H9 (cell line): ENCODE measurements at regions not wholly inside any gene's neighbourhood (a gene's known extent, or its start where the extent isn't known, plus 50 kb on each side); places are given as distances from the start of the nearest gene placed in this dataset.

Experiments used
- DNase-seq: peaks from one replicate; pipeline ENCODE4 v3.0.0-alpha.2; 2017
- H2AFZ ChIP-seq: one replicate; pipeline ENCODE4 v1.6.1; 2013; ENCODE audit warnings: mild to moderate bottlenecking, low read length, control low read depth, moderate library complexity
- H2AK5ac ChIP-seq: 2 replicates; pipeline ENCODE4 v1.6.1; 2013; ENCODE audit warnings: low read length, control low read depth, mixed read lengths; ENCODE audit not compliant: insufficient read length
- H2BK120ac ChIP-seq: one replicate; pipeline ENCODE4 v1.6.1; 2013; ENCODE audit warnings: low read depth, mild to moderate bottlenecking, low read length, control low read depth, inconsistent platforms; ENCODE audit not compliant: poor library complexity, severe bottlenecking
- H2BK12ac ChIP-seq: 2 replicates; pipeline ENCODE4 v1.6.1; 2013; ENCODE audit warnings: low read length, control low read depth, mixed read lengths, low read depth; ENCODE audit not compliant: insufficient read length
- H2BK15ac ChIP-seq: 2 replicates; pipeline ENCODE4 v1.6.1; 2013; ENCODE audit warnings: low read depth, low read length, control low read depth
- H2BK20ac ChIP-seq: one replicate; pipeline ENCODE4 v1.6.1; 2013; ENCODE audit warnings: low read depth, mild to moderate bottlenecking, low read length, control low read depth, inconsistent platforms; ENCODE audit not compliant: poor library complexity, severe bottlenecking
- H2BK5ac ChIP-seq: 2 replicates; pipeline ENCODE4 v1.6.1; 2013; ENCODE audit warnings: low read length, control low read depth, mixed read lengths; ENCODE audit not compliant: insufficient read length
- H3K14ac ChIP-seq: 2 replicates; pipeline ENCODE4 v1.6.1; 2013; ENCODE audit warnings: low read length, control low read depth; ENCODE audit not compliant: insufficient read depth
- H3K18ac ChIP-seq: 2 replicates; pipeline ENCODE4 v1.6.1; 2013; ENCODE audit warnings: low read depth, mild to moderate bottlenecking, mixed read lengths, low read length, control low read depth; ENCODE audit not compliant: insufficient read length
- H3K23ac ChIP-seq: 2 replicates; pipeline ENCODE4 v1.6.1; 2013; ENCODE audit warnings: low read length, control low read depth, mixed read lengths, low read depth; ENCODE audit not compliant: insufficient read length
- H3K23me2 ChIP-seq: 2 replicates; pipeline ENCODE4 v1.6.1; 2013; ENCODE audit warnings: low read depth, mild to moderate bottlenecking, mixed read lengths, low read length, control low read depth; ENCODE audit not compliant: insufficient read length, poor library complexity, severe bottlenecking
- H3K27ac ChIP-seq: 2 replicates; pipeline ENCODE4 v1.5.1; 2013; ENCODE audit warnings: low read length, control low read depth, mixed read lengths, low read depth; ENCODE audit not compliant: insufficient read length
- H3K27me3 ChIP-seq: 2 replicates; pipeline ENCODE4 v1.6.1; 2013; ENCODE audit warnings: low read length, control low read depth, inconsistent platforms; ENCODE audit not compliant: insufficient read depth
- H3K4ac ChIP-seq: 2 replicates; pipeline ENCODE4 v1.6.1; 2013; ENCODE audit warnings: low read depth, mild to moderate bottlenecking, control low read depth, inconsistent platforms, low read length, moderate library complexity
- H3K4me1 ChIP-seq: 2 replicates; pipeline ENCODE4 v1.6.1; 2013; ENCODE audit warnings: low read length, control low read depth, inconsistent platforms; ENCODE audit not compliant: insufficient read depth
- H3K4me2 ChIP-seq: 2 replicates; pipeline ENCODE4 v1.6.1; 2013; ENCODE audit warnings: low read length, control low read depth, mixed read lengths; ENCODE audit not compliant: insufficient read length, insufficient read depth
- H3K56ac ChIP-seq: 2 replicates; pipeline ENCODE4 v1.6.1; 2013; ENCODE audit warnings: low read depth, mild to moderate bottlenecking, mixed read lengths, low read length, control low read depth; ENCODE audit not compliant: insufficient read length
- H3K79me1 ChIP-seq: 2 replicates; pipeline ENCODE4 v1.6.1; 2013; ENCODE audit warnings: low read depth, mild to moderate bottlenecking, moderate library complexity, low read length, control low read depth, inconsistent platforms; ENCODE audit not compliant: insufficient read depth, poor library complexity, severe bottlenecking
- H3K79me2 ChIP-seq: 2 replicates; pipeline ENCODE4 v1.6.1; 2013; ENCODE audit warnings: low read length, control low read depth, inconsistent platforms; ENCODE audit not compliant: insufficient read depth
- H3K9ac ChIP-seq: 2 replicates; pipeline ENCODE4 v1.6.1; 2013; ENCODE audit warnings: low read length, control low read depth, mixed read lengths; ENCODE audit not compliant: insufficient read length; ENCODE audit errors: extremely low read depth
- H3K9me3 ChIP-seq: one replicate; pipeline ENCODE4 v1.6.1; 2013; ENCODE audit warnings: low read depth, low read length, inconsistent platforms; ENCODE audit not compliant: control insufficient read depth
- H3T11ph ChIP-seq: one replicate; pipeline ENCODE4 v1.6.1; 2013; ENCODE audit warnings: mild to moderate bottlenecking, low read length, control low read depth, inconsistent platforms
- H4K20me1 ChIP-seq: one replicate; pipeline ENCODE4 v1.6.1; 2013; ENCODE audit not compliant: control insufficient read depth, insufficient read length, insufficient read depth
- H4K5ac ChIP-seq: 2 replicates; pipeline ENCODE4 v1.6.1; 2013; ENCODE audit warnings: low read depth, mild to moderate bottlenecking, mixed read lengths, low read length, control low read depth; ENCODE audit not compliant: insufficient read length
- H4K8ac ChIP-seq: replicated peaks from 2 replicates; pipeline ENCODE4 v1.6.1; 2013; ENCODE audit warnings: low read length, control low read depth, mixed read lengths, low read depth; ENCODE audit not compliant: insufficient read length
- H4K91ac ChIP-seq: 2 replicates; pipeline ENCODE4 v1.6.1; 2013; ENCODE audit warnings: low read depth, mild to moderate bottlenecking, moderate library complexity, mixed read lengths, low read length, control low read depth; ENCODE audit not compliant: insufficient read length
- H3K27ac Mint-ChIP-seq, 3 experiments: 2 replicates in 2 of 3; 3 replicates in 1 of 3; pipeline ENCODE4 v1.8.0; 2020 to 2021; ENCODE audit warnings: mixed read lengths in 3 of 3, mild to moderate bottlenecking in 1 of 3, moderate library complexity in 1 of 3
- H3K27me3 Mint-ChIP-seq: 2 replicates; pipeline ENCODE4 v1.8.0; 2021; ENCODE audit warnings: low read depth, mild to moderate bottlenecking, moderate library complexity, mixed read lengths
- H3K36me3 Mint-ChIP-seq, 3 experiments: 2 replicates in 2 of 3; 3 replicates in 1 of 3; pipeline ENCODE4 v1.8.0; 2020 to 2021; ENCODE audit warnings: low read depth in 3 of 3, mixed read lengths in 3 of 3; ENCODE audit not compliant: insufficient read depth in 1 of 3
- H3K4me1 Mint-ChIP-seq, 2 experiments: 2 replicates each; pipeline ENCODE4 v1.8.0; 2020; ENCODE audit warnings: mixed read lengths in 2 of 2
- H3K4me3 Mint-ChIP-seq, 2 experiments: 2 replicates in 1 of 2; 3 replicates in 1 of 2; pipeline ENCODE4 v1.8.0; 2020 to 2021; ENCODE audit warnings: mild to moderate bottlenecking in 2 of 2, mixed read lengths in 2 of 2, moderate library complexity in 1 of 2
- H3K9me3 Mint-ChIP-seq, 2 experiments: 2 replicates in 1 of 2; 3 replicates in 1 of 2; pipeline ENCODE4 v1.8.0; 2020; ENCODE audit warnings: mild to moderate bottlenecking in 2 of 2, mixed read lengths in 2 of 2, moderate library complexity in 1 of 2
- WGBS: extraction: QIAGEN DNeasy Blood & Tissue Kit; methylation state at CpG from one replicate; pipeline ENCODE4 v1.1.7; 2013; ENCODE audit warnings: missing lambda C conversion rate, low lambda C conversion rate, mixed read lengths; ENCODE audit not compliant: insufficient read length; ENCODE audit errors: extremely low coverage; 5-methylcytosine and 5-hydroxymethylcytosine counted together
- TF ChIP-seq, protein P1 (sequence below): fragments of 200-600 bp; sonication (generic); conservative IDR thresholded peaks from 3 replicates; pipeline ENCODE4 v1.8.0; 2021; ENCODE audit warnings: antibody characterized with exemption, mild to moderate bottlenecking

DNA sequence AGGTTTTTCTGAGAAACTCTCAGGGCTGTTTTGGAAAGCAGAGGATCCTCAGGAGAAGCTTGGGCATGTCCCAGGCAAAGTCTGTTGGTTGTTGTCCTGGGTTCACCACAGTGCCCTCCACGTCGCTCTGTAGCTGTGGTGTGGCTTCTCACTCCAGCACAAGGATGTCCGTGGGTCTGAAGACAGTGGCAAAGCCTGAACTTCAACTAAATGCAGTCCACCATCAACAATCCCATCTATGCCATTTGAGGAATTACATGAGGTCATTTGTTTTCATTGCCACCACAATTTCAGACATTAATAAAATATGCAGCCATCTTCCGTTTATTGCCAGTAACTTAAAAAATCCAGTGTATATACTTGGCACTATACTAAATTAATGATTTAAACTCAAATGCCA, 272.1 kb downstream of the LRIG3 start:
- DNase-seq: no peak

More for the DNA sequence above, 272.1 kb downstream of the LRIG3 start:
- Mint-ChIP-seq H3K9me3 (peaks cover 5 to 6% of the 10 kb centered on the region in 2 experiments; a peak in 4 of 5 replicates), H3K27ac (peak overlapping the region in 1 of 3 experiments; percentile 62; a peak in 1 of 7 replicates), H3K36me3 (peaks cover under 1 to 7% (median 4%) of the 10 kb centered on the region in 3 experiments; a peak in 3 of 7 replicates), H3K4me1 (peaks cover 3 to 7% of the 10 kb centered on the region in 2 experiments; a peak in 2 of 4 replicates), H3K4me3 (no peak overlapping the region), H3K27me3 (no peaks in the 10 kb centered on the region)
- H3K56ac ChIP-seq: no peak overlapping the region
- H4K91ac ChIP-seq: no peak overlapping the region
- no peak overlapping the region for H3T11ph ChIP-seq
- H4K20me1 ChIP-seq: no peaks in the 10 kb centered on the region
- no peak overlapping the region for H3K18ac ChIP-seq
- no peaks in the 10 kb centered on the region for H3K79me1 ChIP-seq
- no CpG with 5 or more reads among the region's 4 CpGs for WGBS
- no peak overlapping the region for H4K8ac ChIP-seq
- TF ChIP-seq, protein P1, sequence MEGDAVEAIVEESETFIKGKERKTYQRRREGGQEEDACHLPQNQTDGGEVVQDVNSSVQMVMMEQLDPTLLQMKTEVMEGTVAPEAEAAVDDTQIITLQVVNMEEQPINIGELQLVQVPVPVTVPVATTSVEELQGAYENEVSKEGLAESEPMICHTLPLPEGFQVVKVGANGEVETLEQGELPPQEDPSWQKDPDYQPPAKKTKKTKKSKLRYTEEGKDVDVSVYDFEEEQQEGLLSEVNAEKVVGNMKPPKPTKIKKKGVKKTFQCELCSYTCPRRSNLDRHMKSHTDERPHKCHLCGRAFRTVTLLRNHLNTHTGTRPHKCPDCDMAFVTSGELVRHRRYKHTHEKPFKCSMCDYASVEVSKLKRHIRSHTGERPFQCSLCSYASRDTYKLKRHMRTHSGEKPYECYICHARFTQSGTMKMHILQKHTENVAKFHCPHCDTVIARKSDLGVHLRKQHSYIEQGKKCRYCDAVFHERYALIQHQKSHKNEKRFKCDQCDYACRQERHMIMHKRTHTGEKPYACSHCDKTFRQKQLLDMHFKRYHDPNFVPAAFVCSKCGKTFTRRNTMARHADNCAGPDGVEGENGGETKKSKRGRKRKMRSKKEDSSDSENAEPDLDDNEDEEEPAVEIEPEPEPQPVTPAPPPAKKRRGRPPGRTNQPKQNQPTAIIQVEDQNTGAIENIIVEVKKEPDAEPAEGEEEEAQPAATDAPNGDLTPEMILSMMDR: no peak
- H3K79me2 ChIP-seq: no peaks in the 10 kb centered on the region
- no peak overlapping the region for H3K14ac ChIP-seq
- H2BK20ac ChIP-seq: no peak overlapping the region
- no peaks in the 10 kb centered on the region for H3K27me3 ChIP-seq
- no peaks in the 10 kb centered on the region for H3K23me2 ChIP-seq
- no peak overlapping the region for H3K4ac ChIP-seq
- no peaks in the 10 kb centered on the region for H3K9me3 ChIP-seq
- no peak overlapping the region for H2BK120ac ChIP-seq
- H2BK12ac ChIP-seq: no peak overlapping the region
- H2BK15ac ChIP-seq: no peak overlapping the region
- no peak overlapping the region for H2BK5ac ChIP-seq
- H3K23ac ChIP-seq: no peak overlapping the region
- H3K9ac ChIP-seq: no peak overlapping the region
- H2AK5ac ChIP-seq: no peak overlapping the region
- no peak overlapping the region for H2AFZ ChIP-seq
- no peaks in the 10 kb centered on the region for H3K4me1 ChIP-seq
- H4K5ac ChIP-seq: no peak overlapping the region
- H3K27ac ChIP-seq: no peak overlapping the region
- H3K4me2 ChIP-seq: no peak overlapping the region
